ENCODE measurements at regions not wholly inside any gene's neighbourhood (a gene's known extent, or its start where the extent isn't known, plus 50 kb on each side); places are given as distances from the start of the nearest gene placed in this dataset.

DNA sequence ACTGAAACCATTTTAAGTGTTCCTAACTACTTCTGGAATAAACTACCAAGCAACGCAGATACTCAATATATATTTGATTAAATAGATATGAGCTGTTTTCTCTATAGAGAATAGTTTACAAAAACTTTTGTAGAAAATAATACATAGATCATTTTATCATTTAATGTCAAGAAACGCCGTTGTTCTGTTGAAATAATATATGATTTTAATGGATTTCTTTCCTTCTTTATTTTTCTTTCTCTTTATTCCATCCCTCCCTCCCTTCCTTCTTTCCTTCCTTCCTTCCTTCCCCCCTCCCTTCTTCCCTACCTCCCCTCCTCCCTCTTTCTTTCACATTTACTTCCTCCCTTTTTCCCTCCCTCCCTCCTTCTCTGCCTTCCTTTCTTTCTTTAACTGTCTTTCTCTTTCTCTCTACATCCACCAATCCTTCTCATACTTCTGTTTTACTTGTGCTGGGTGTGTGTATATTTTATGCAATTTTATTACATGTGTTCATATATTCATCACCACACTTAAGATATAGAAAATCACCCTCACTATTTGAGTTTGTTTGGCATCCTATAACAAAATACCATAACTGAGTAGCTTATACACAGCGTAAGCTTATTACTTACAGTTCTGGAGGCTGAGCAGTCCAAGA lies 230.9 kb upstream of the BRINP3 start:
- no peak for TF ChIP-seq EZH2 (IDR thresholded peaks at IDR 0.05)
- no peak for TF ChIP-seq POLR2AphosphoS5 (IDR thresholded peaks at IDR 0.05; ENCODE audit: borderline replicate concordance, low read depth, low read length)
